CD1c-positive myeloid dendritic cell (primary cell): ENCODE measurements at regions not wholly inside any gene's neighbourhood (a gene's known extent, or its start where the extent isn't known, plus 50 kb on each side); places are given as distances from the start of the nearest gene placed in this dataset.
"Not testable (repeated sequence)": the region's sequence is repeated elsewhere in the genome, so short reads cannot be mapped to it uniquely, and the experiment has no call there.

Source experiments
- DNase-seq: peaks from one replicate; pipeline ENCODE4 v3.0.0-alpha.2; 2016; ENCODE audit errors: extremely low spot score

GRCh38 chr9:93813221-93814076 lies 141.7 kb downstream of the BARX1 start:
- DNase-seq, result no peak

DNA sequence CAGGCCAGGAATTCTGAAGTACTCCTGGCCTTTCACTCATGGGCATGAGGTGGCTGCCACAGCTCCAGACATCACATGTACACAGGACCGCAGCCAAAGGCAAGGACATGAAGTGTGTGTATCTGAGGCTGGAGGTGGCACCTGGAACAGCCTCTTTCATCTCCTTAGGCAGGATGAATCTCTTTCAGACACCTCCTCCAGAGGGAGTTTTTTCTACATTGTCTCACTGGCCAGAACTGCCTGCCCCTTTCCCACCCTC lies 142.8 kb downstream of the BARX1 start:
- no peak for DNase-seq

GRCh38 chr9:93810028-93810971 lies 144.9 kb downstream of the BARX1 start:
- DNase-seq, result no peak

DNA sequence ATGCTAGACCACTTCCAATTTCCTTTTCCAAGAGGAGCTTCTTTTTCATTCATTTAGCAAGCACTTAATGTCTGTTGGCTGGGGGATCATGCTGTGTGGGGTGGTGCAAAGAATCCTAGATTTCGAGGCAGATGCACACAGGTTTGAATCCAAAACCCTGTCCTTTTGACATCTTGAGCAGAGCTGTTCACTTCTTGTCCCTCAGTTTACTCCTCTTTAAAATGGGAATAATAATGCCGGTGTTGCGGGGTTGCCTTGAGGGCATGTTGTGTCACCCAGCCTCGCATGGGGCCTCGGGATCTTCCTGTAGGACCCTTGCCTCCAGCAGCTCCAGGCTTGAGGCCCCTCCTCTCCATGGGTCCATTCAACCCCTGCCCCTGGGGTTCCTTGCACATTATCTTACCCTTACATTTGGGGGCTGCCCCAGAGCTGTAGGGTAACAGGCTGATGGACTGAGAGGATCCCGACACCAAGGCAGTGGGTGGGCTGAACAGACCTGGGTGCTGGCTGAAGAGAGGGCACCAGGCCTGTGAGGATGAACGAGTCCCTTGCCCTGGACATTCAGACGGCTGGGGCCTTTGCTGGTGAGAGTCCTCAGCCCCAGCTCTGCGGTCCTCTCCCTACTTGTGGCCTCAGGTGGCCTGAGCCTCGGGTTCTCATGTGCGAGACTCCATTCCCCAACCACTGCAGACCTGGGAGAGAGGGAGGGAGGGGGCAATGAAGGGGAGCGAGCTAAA lies 145.8 kb downstream of the BARX1 start:
- no peak for DNase-seq

DNA sequence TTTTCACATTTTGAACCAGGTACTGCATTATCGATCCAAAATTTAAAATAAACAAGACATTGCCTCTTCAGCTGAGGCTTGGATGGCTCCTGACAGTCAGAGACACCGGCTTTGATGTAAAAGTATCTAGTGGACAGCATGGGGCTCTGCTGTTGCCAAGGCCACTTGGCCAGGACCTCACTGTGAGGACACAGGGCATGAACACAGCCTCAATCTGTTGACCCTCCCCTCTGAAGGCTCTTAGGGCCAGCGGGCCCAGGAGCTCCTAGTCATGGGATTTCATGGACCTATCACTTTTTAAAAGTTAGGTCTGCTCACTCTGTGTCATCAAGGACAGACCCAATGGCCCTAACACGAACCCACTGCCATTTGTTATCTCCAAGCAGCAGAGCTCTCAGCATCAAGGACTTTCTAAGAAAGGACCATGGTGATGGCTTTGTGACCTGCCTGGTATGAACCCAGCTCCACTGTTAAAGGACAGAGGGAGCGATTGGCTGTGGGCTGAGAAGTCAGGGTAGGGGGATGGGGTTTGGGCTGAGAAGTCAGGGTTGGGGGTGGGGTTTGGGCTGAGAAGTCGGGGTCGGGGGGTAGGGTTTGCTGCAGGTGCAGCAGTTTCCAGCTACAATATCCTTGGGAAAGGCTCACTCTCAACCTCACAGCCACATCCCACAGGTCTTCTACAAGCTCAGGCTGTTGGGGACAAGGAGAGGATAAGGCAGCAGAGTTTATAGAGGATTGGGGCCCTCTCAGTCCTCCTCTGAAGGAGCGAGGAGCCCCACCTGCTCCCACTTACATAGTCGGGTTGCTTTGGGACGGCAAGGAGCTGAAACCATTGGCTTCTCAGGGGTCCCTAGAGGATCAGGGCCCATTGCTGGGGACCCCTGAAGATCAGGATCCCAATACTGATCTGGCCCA lies 146.8 kb downstream of the BARX1 start:
- no peak for DNase-seq

DNA sequence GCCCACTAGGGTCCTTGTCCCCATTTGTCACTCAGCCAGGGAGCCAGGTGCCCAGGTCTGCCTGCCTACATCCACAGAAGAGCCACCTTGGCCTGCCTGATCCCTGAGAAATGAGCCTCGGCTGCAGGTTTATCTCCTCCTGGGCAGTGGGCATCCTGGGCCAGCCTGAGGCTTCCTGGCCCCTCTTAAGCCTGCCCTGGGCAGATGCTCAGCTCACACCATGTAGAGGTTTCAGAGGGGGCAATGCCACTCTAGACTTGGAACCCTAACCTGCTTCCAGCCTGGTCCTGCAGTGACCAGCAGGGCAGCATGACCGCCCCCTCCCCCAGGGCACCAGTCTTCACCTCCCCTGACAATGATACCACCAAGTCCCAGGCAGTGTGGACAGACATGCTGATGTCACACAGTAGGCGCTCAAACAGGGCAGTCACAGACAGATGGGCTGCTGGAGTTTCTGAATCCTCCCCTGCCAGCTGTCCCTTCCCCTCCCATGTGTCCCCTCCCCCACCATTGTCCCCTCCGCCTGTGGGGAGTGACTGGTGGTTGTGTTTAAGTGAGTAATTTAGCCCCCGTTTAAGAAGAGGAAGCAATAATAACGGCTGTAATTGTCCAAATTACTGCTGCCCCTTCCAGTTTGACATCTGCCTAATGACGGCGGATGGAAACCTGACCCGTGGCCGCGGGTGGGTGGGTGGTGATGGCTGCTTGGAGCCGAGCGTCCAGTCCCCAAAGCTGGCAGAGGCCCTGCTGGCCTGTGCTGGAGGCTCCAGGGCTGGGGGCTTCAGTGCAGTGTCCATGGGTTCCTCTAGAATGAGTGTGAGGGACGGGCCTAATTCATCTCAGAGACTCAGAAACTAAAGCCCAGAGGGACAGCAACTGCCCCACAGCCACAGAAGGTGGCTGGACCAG lies 147.7 kb downstream of the BARX1 start:
- no peak for DNase-seq

GRCh38 chr9:93801581-93802284 lies 153.4 kb downstream of the BARX1 start:
- no peak for DNase-seq

GRCh38 chr9:93801120-93801519 lies 154.0 kb downstream of the BARX1 start:
- DNase-seq, result no peak

DNA sequence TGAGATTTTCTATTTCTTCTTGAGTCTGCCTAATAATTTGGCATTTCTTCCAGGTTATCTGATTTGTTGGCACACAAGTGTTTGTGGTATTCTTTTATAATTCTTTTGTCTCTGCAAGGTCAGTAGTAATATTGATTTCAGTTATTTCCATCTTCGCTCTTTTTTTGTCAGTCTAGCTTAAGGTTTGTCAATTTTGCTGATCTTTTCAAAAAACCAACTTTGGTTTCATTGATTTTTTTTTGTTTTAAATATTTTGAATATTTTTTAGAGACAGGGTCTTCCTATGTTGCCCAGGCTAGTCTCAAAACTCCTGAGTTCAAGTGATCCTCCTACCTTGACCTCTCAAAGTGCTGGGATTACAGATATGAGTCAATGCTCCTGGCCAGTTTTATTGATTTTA lies 162.8 kb downstream of the BARX1 start:
- no peak for DNase-seq

- no peak for DNase-seq
These were observed 169.0 kb downstream of the BARX1 start for GRCh38 chr9:93786204-93786603.

GRCh38 chr9:93776873-93777272 lies 178.3 kb downstream of the BARX1 start:
- no peak for DNase-seq

GRCh38 chr9:93776256-93776655 lies 178.9 kb downstream of the BARX1 start:
- no peak for DNase-seq

DNA sequence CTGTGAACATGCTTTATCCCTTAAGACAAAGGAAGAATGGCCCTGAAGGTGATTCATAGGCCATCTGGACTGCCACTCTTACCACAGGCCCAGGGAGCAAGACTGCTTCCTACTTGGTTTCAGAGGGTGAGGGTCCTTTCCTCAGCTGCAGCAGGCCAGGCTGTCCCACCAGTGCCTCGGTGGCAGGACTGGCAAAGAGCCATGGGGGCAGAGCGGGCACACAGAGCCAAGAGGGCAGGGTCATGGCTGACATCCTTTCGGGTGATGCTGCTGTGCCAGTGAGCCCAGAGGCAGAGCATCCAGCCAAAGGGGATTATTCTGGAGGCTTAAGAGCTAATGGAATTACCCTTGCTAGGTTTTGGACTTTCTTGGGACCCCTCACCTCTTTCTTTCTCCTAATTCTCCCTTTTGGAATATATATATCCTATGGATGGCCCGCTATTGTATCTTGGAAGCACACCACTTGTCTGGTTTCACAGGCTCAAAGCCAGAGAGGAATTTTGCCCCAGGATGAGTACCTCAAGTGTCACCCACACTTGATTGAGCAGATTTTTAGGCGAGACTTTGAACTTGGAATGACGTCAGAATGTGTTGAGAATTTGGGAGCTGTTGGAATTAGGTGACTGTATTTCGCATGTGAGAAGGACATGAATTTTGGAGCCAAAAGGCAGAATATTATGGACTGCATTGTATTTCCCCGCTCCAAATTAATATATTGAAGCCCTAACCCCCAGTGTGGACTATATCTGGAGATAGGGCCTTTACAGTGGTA lies 180.6 kb downstream of the BARX1 start:
- no peak for DNase-seq

GRCh38 chr9:93771276-93771675 lies 183.9 kb downstream of the BARX1 start:
- DNase-seq, result no peak

GRCh38 chr9:93761822-93762221 lies 185.4 kb downstream of the PHF2 start:
- no peak for DNase-seq

DNA sequence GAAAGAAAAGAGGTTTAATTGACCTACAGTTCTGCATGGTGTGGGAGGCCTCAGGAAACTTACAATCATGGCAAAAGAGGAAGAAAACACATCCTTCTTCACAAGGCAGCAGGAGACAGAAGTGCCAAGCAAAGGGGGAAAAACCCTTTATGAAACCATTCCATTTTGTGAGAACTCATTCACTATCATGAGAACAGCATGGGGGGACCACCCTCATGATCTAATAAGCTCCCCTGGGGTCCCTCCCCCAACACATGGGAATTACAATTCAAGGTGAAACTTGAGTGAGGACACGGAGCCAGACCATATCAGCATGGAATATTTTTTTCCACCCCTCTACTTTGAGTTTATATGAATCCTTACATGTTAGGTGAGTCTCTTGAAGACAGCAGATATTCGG lies 173.7 kb downstream of the PHF2 start:
- DNase-seq, result no peak

DNA sequence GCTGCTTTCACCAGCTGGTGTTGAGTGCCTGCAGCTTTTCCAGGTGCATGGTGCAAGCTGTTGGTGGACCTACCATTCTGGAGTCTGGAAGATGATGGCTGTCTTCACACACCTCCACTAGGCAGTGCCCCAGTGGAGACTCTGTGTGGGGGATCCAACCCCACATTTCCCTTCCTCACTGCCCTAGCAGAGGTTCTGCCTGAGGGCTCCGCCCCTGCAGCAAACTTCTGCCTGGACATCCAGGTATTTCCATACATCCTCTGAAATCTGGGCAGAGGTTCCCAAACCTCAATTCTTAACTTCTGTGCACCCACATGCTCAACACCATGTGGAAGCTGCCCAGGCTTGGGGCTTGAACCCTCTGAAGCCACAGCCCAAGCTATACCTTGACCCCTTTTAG lies 172.4 kb downstream of the PHF2 start:
- DNase-seq, result not testable (repeated sequence)

GRCh38 chr9:93731963-93732362 lies 155.6 kb downstream of the PHF2 start:
- DNase-seq, result no peak

GRCh38 chr9:93730648-93731047 lies 154.3 kb downstream of the PHF2 start:
- DNase-seq, result no peak
